ENCODE measurements at regions not wholly inside any gene's neighbourhood (a gene's known extent, or its start where the extent isn't known, plus 50 kb on each side); places are given as distances from the start of the nearest gene placed in this dataset.

DNA sequence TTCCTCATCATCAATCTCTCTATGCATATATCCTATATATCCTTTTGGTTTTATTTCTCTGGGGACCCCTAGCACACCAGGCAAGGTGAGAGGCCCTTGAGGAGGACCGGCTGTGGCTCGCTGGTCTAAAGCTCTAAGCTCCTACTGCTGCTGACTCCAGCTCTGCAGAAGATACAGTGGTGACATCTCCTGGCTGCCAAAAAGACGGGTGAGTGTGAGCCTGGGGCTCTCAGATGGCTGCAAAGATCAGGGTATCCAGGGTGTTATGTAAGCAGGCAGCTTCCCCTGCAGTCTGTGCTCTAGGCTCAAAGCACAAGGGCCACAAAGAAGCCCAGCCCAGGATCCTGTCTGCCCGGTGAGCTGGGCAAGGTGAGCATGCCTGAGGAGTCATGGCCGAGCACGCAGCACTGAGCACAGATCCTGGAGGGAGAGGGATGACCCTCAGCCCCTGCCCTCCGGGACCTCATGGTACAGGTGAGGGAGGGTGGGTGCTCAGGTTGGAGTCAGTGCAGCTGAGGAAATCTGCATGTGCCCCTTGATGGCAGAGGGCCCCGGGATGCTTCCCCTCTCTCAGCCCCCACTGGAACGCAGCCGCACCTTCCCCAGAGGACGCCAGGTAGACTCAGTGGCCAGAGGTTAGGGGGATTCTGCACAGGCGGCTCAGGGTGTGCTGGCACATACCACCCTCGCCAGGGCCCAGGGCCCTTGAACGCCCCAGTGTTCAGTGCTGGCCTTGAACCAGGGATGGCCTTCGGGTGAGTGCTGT, 95.4 kb upstream of the INSIG1 start:
- Histone ChIP-seq H3K4me3 (replicated peaks; ENCODE audit: insufficient read depth, low read length) (no peak overlapping the region), H3K27ac (replicated peaks) (no peak overlapping the region), H3K27me3 (ENCODE audit: insufficient read depth, poor library complexity, severe bottlenecking) (no peaks in the 10 kb centered on the region)
- DNase-seq (ENCODE audit: low read depth in 1 of 2, low spot score in 1 of 2) = no peak
- TF ChIP-seq POLR2AphosphoS5 (IDR thresholded peaks at IDR 0.05; ENCODE audit: low read depth) (no peak), GABPA (IDR thresholded peaks at IDR 0.05; ENCODE audit: low read depth) (no peak), SPI1 (IDR thresholded peaks at IDR 0.05; ENCODE audit: borderline replicate concordance, low read depth) (no peak)
- TF ChIP-seq, protein P1, sequence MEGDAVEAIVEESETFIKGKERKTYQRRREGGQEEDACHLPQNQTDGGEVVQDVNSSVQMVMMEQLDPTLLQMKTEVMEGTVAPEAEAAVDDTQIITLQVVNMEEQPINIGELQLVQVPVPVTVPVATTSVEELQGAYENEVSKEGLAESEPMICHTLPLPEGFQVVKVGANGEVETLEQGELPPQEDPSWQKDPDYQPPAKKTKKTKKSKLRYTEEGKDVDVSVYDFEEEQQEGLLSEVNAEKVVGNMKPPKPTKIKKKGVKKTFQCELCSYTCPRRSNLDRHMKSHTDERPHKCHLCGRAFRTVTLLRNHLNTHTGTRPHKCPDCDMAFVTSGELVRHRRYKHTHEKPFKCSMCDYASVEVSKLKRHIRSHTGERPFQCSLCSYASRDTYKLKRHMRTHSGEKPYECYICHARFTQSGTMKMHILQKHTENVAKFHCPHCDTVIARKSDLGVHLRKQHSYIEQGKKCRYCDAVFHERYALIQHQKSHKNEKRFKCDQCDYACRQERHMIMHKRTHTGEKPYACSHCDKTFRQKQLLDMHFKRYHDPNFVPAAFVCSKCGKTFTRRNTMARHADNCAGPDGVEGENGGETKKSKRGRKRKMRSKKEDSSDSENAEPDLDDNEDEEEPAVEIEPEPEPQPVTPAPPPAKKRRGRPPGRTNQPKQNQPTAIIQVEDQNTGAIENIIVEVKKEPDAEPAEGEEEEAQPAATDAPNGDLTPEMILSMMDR (IDR thresholded peaks at IDR 0.05; ENCODE audit: insufficient read depth, low read length) = no peak
- TF ChIP-seq, protein P2, sequence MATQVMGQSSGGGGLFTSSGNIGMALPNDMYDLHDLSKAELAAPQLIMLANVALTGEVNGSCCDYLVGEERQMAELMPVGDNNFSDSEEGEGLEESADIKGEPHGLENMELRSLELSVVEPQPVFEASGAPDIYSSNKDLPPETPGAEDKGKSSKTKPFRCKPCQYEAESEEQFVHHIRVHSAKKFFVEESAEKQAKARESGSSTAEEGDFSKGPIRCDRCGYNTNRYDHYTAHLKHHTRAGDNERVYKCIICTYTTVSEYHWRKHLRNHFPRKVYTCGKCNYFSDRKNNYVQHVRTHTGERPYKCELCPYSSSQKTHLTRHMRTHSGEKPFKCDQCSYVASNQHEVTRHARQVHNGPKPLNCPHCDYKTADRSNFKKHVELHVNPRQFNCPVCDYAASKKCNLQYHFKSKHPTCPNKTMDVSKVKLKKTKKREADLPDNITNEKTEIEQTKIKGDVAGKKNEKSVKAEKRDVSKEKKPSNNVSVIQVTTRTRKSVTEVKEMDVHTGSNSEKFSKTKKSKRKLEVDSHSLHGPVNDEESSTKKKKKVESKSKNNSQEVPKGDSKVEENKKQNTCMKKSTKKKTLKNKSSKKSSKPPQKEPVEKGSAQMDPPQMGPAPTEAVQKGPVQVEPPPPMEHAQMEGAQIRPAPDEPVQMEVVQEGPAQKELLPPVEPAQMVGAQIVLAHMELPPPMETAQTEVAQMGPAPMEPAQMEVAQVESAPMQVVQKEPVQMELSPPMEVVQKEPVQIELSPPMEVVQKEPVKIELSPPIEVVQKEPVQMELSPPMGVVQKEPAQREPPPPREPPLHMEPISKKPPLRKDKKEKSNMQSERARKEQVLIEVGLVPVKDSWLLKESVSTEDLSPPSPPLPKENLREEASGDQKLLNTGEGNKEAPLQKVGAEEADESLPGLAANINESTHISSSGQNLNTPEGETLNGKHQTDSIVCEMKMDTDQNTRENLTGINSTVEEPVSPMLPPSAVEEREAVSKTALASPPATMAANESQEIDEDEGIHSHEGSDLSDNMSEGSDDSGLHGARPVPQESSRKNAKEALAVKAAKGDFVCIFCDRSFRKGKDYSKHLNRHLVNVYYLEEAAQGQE (IDR thresholded peaks at IDR 0.05; ENCODE audit: insufficient replicate concordance, low read depth) = no peak

DNA sequence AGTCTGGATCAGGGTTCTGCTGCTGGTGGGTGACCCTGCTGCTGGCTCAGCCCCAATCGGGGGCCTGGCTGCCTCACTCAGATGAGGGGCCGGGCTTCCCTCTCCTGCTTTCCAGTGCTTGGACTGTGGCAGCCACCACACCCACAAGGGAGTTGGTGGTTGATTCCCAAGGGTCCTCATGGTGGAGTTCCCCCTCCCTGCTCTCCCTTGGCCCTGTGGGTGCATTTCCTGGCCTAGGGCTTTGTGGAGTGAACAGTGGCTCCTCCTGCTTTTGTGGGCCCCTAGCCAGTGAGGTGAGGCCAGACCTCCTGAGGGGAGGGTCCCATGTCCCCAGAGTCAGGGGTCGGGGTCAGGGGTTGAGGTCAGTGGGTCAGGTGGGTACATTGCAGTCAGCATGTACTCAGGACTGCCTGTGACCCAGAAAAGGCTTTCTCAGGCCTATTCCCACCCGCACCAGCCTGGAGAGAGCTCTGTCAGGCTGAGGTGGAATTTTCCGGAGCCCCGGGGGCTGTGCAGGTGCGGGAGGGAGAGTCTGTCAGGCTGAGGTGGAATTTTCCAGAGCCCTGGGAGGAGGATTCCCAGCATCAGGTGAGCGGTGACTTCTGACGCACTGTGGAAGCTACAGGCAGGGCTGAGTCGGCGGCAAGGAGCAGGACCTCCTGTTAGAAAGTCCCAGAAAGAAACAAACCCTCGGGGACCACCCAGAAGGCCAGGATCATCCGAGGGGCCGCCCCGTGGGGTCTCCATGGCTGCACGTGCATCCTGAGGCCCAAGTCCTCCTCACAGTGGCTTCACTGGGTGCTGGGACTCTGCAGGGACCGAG, 94.4 kb upstream of the INSIG1 start:
- no peak for TF ChIP-seq POLR2AphosphoS5 (IDR thresholded peaks at IDR 0.05; ENCODE audit: low read depth)
- TF ChIP-seq GABPA (IDR thresholded peaks at IDR 0.05; ENCODE audit: low read depth) = no peak
- TF ChIP-seq, protein P1 (IDR thresholded peaks at IDR 0.05; ENCODE audit: insufficient read depth, low read length) = no peak
- TF ChIP-seq SPI1 (IDR thresholded peaks at IDR 0.05; ENCODE audit: borderline replicate concordance, low read depth) = no peak
- TF ChIP-seq, protein P2 (IDR thresholded peaks at IDR 0.05; ENCODE audit: insufficient replicate concordance, low read depth) = no peak
- Histone ChIP-seq H3K4me3 (replicated peaks; ENCODE audit: insufficient read depth, low read length) (no peak overlapping the region), H3K27me3 (ENCODE audit: insufficient read depth, poor library complexity, severe bottlenecking) (no peaks in the 10 kb centered on the region), H3K27ac (replicated peaks) (no peak overlapping the region)
- no peak for DNase-seq (ENCODE audit: low read depth in 1 of 2, low spot score in 1 of 2)

DNA sequence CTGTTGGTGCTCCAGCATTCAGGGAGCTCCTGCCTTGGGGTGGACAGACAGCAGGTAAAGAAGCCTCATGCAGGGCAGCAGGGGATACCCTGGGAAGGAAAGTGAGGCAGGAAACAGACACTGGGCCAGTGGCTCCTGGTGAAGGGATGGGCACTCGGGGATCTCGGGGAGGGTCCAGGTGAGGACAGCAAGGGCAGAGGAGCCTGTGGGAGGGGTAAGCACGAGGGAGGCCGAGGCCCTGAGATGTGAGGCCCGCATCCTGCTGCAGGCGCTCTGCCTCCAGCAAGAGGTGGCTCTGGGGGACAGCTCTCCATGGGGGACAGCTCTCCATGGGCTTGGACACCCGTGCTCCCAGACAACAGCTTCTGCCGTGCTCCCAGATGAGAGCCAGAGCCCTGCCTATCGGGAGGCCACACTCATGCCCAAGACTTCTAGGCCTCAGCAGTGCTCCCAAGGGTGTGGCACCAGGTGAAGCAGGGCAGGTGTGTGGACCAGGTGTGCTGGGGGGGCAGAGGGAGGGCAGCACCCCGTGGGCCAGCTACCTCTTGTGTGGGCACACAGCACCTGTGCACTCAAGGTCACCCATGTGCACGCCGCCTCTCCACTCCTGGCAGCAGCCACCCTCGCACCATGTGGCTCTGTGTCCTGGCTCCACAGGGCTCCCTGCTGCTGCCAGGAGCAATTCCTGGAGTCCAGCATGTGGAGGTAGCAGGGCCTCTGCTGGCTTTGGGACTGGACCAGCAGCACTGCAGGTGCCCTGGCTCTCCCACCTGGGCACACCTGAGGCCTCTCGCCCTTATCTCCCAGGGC, 93.6 kb upstream of the INSIG1 start:
- H3K27ac ChIP-seq (replicated peaks) = no peak overlapping the region
- TF ChIP-seq GABPA (IDR thresholded peaks at IDR 0.05; ENCODE audit: low read depth) (no peak), POLR2AphosphoS5 (IDR thresholded peaks at IDR 0.05; ENCODE audit: low read depth) (no peak), SPI1 (IDR thresholded peaks at IDR 0.05; ENCODE audit: borderline replicate concordance, low read depth) (no peak)
- TF ChIP-seq, protein P1 (IDR thresholded peaks at IDR 0.05; ENCODE audit: insufficient read depth, low read length) = no peak
- no peaks in the 10 kb centered on the region for H3K27me3 ChIP-seq (ENCODE audit: insufficient read depth, poor library complexity, severe bottlenecking)
- no peak overlapping the region for H3K4me3 ChIP-seq (replicated peaks; ENCODE audit: insufficient read depth, low read length)
- no peak for DNase-seq (ENCODE audit: low read depth in 1 of 2, low spot score in 1 of 2)

All from HL-60 (cell line).